ACHN (cell line): ENCODE measurements at regions not wholly inside any gene's neighbourhood (a gene's known extent, or its start where the extent isn't known, plus 50 kb on each side); places are given as distances from the start of the nearest gene placed in this dataset.

Experiments
- DNase-seq: peaks from one replicate; pipeline ENCODE4 v3.0.0-alpha.2; 2015
- in situ Hi-C: cut with HindIII; loops from 2 replicates; pipeline ENCODE4 v1.10.0; 2017; ENCODE audit warnings: low sequenced_read_pairs, low pct_ligation_motif_present, low pct_unique_long_range_greater_than_20kb

GRCh38 chr4:138688408-138689085, 327.0 kb upstream of the NOCT start:
- DNase-seq: no peak
- in situ Hi-C loops: no loop called here

DNA sequence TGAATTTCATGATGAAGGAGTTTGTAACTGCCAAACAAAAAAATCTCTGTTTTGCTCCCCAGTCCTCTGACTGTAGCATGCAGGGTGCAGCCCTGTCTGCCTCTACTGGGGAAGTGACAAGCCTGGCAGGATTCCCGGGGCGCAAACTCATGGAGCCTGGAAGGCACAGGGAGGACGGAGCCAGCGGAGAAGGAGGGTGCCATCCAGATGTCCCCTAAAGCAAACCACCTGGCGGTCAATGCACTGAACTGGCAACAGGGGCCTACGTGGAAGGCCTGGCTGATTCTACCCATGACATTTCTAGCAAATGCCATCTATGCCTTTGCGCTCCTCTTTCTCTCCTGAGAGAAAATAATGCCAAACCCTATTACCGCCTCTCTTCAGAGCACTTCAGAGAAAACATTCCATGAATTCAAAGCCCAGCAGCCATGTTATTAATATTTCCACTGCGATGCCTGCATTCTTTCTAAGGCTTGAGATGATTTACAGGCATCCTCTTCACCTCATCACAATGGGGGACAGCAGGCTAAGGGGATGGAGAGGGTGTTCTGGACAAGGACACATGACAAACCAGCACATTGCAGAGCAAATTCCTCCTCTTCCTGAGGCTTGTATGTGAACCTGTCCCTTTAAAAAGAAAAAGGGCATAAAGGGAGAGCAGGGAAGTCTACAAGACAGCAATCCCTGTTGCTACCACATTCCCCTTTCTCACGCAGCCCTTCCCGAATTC, 329.3 kb upstream of the NOCT start:
- in situ Hi-C loops: no loop called here
- DNase-seq: no peak

DNA sequence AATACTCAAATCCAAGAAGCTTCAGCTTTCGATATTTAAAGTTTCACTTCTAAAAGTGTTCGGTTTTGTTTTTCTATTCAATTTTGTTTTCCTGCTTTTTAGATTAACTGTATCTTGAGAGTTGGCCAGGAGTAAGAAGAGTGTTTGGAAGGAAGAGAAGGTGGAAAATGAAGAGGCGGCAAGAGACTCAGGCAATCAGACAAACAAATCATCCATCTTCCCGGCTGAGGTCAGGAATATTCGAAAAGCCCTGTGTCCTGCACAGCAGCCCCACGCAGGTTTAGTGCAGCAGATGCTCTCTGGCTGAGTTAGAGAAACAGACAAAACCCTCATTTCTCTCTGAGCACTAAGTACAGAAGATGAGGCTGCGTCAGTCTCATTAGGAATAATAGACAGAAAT, 330.3 kb upstream of the NOCT start:
- no peak for DNase-seq

DNA sequence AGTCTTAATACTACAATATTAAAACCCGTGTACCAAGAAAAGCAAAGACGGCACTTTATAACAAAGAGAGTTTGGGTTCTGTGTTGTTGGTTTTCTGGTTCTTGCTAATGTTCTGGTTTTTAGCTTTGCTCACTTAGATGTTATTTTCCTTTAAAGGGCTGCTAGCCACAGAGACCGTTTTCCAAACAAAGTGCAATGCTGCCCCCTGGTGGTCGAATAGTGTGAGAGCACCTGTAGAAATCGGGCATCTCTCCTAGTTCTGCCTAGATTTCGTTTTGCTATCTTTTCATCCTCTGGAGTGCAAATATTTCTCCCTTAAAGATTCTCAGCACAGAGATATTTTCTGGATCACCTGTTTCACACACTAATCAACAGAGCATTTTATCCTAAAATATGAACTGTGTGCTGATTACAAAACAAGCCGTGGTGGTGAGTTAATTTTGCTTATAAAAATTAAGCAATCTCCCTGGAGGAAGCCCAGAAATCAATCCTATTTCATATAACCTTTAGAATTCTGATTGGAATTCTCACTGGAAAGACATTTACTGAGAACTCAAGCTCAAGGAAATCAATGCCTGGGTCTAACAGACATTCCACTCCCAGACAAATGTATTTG, 334.5 kb upstream of the NOCT start:
- in situ Hi-C loops: no loop called here
- peak; percentile 66 for DNase-seq

More for the DNA sequence above, 330.3 kb upstream of the NOCT start:
- in situ Hi-C loops: no loop called here

- no peak for DNase-seq
- in situ Hi-C loops: no loop called here
These were observed 335.3 kb upstream of the NOCT start for GRCh38 chr4:138680256-138680655.

- DNase-seq: no peak
- in situ Hi-C loops: no loop called here
These were observed 336.4 kb upstream of the NOCT start for GRCh38 chr4:138678985-138679746.

- in situ Hi-C loops: no loop called here
- peak; percentile 18 for DNase-seq
These were observed 337.8 kb upstream of the NOCT start for GRCh38 chr4:138677748-138678147.

DNA sequence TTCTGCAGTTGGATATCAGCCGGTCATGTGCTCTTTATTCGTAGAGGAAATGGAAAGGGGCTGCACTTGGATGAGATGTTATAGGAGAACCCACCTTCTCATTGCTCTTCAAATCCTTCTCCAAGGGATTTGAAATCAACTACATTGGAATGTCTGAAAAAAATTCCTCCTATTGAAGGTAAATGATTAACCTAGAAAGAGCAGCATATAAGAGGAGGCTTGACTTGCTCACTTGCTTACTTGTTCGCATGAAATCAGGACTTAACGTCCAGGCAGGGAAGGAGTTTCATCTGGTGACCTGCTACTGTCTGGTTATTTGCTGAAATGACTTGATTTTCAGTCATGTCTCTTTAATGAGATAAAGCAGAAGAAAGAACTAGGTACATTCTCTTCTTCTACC, 338.4 kb upstream of the NOCT start:
- peak; percentile 57 for DNase-seq
- in situ Hi-C loops: no loop called here

GRCh38 chr4:138675685-138676084, 339.9 kb upstream of the NOCT start:
- DNase-seq: no peak
- in situ Hi-C loops: no loop called here

DNA sequence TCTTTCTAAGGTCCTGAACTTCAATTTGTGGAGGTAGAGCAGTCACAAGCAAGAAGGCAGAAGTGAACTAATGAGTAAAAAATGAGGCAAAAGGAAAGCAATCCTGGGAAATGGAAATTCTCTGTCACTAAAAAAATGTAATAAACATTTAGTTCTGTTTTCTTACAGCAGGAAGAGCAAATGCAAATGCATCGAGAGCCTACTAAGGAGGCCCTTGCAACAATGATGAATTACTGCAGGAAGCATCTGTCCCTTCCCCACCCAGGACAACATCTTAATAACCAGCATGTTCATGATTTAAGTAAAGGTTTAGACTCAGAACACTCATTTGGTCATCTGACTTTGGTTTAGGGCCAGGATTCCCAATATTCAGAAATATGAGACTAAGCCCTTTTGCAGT, 341.4 kb upstream of the NOCT start:
- no peak for DNase-seq
- in situ Hi-C loops: no loop called here

- in situ Hi-C loops: no loop called here
- DNase-seq: no peak
These were observed 342.5 kb upstream of the NOCT start for GRCh38 chr4:138673053-138673452.

DNA sequence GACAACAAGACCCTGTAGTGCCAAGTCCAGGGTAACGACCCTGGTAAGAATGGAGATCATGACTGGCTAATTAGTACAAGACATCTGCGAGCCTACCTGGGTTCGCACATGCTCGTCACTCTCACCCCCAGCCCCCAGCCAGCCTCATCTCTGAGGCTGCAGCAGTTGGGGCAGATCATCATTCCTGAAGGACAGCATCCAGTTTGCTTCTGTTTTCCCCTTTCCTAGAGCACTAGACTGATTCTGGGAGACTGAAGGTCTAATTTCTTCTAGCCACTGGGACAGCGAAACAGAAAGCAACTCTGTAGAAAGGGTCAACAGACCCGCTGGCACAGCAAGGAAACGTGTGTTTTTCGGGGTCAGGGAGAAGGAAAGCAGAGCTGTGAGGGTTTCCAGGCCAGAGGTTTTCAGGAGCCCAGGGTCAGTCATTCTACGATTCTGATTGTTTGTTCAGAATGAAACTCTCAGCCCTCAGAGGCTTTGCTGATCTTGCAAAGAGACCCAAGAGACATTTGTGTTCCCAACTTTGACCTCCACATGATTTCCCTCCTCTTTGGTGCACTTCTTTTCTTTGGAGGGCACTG, 343.1 kb upstream of the NOCT start:
- in situ Hi-C loops: no loop called here

GRCh38 chr4:138671606-138672084, 343.9 kb upstream of the NOCT start:
- in situ Hi-C loops: no loop called here
- no peak for DNase-seq

More for the DNA sequence above, 343.1 kb upstream of the NOCT start:
- no peak for DNase-seq

DNA sequence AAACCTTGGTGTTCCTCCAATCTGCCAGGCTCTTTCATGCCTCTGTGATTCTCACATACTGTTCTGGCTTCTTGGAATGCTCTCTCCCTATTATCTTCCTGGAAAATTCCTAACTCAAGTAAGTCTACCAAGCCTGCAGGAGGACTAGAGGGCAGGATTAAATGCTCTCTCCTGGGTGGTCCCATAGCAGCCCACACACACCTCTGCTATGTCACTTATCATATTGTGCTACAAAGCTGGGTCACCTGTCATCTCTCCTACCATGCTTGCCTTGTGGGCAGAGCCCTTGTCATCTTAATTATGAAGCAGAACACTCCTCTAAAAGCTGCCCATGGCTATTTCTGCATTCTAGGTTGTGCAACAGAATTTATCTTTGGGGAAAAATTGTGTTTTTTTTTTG, 344.5 kb upstream of the NOCT start:
- in situ Hi-C loops: no loop called here
- no peak for DNase-seq

- in situ Hi-C loops: no loop called here
- no peak for DNase-seq
These were observed 344.9 kb upstream of the NOCT start for GRCh38 chr4:138670681-138671080.

DNA sequence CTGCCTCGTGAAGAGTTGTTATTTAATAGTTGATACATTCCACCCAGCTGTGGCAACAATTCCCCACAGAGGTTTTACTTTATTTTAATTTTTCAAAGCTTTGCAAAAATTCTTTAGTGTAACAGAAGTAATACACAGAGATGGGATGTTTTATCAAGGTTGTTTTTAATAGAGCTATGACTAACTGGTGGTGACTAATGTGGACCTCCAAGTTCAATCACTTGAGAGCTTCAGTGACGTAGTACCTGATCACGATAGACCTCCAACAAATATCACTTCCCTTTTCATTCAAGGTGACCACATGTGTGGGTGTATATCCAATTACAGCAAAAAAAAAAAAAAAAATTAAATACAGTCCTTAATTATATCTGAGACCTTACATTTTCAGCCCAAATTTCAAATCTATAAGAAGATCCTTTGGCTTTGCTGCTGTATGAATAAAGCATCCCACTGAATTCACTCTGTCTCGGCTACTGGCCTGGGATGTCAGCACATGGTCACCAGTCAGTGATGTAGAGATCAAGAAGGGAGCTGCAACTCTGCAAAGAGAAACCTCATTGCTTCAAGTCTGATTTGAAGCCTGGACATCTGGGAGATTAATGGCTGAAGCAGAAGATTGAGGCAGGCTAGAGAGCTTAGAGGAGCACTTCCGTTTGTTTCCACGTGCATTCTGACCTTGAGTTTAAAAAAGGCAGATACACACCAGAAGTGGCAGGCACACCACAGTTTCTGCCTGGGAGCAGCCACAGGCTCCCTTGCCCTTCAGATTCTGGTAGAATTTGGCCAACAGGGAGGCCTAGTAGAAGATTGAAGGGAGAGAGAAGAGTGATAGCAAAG, 345.9 kb upstream of the NOCT start:
- in situ Hi-C loops: no loop called here
- no peak for DNase-seq

GRCh38 chr4:138668309-138668708, 347.3 kb upstream of the NOCT start:
- DNase-seq: no peak
- in situ Hi-C loops: no loop called here

GRCh38 chr4:138666366-138666765, 349.2 kb upstream of the NOCT start:
- DNase-seq: no peak
- in situ Hi-C loops: no loop called here
